NCI-H2196 (cell line): ENCODE measurements at regions not wholly inside any gene's neighbourhood (a gene's known extent, or its start where the extent isn't known, plus 50 kb on each side); places are given as distances from the start of the nearest gene placed in this dataset.
"Not testable (repeated sequence)": the region's sequence is repeated elsewhere in the genome, so short reads cannot be mapped to it uniquely, and the experiment has no call there.

ENCODE experiments used
- DNase-seq: peaks from one replicate; lab custom pipeline; 2025; ENCODE audit not compliant: unreplicated experiment; lab: John Stamatoyannopoulos, UW

GRCh38 chr7:12827219-12827821 lies 139.9 kb downstream of the ARL4A start:
- DNase-seq, result no peak

GRCh38 chr7:12827920-12828319 lies 140.5 kb downstream of the ARL4A start:
- no peak for DNase-seq

DNA sequence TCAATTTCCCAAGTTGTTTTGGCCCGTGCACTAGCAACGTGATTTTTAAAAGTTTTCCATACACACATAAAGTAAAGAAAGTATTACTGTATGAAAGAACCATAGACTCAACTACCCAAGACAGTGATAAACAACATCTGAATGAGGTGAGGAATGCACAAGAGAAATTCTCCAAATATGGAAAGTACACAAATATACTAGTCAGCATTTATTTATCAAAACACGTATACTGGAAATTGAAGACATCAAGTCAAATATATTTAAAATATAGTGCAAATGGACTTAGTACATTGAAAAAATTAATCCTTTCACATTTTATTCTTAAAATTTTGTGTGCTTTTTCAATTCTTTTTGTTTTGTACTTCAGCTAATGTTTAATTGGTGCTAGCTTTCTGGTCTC lies 143.6 kb downstream of the ARL4A start:
- DNase-seq, result no peak

GRCh38 chr7:12833829-12834228 lies 146.4 kb downstream of the ARL4A start:
- no peak for DNase-seq

GRCh38 chr7:12834782-12835181 lies 147.3 kb downstream of the ARL4A start:
- no peak for DNase-seq

DNA sequence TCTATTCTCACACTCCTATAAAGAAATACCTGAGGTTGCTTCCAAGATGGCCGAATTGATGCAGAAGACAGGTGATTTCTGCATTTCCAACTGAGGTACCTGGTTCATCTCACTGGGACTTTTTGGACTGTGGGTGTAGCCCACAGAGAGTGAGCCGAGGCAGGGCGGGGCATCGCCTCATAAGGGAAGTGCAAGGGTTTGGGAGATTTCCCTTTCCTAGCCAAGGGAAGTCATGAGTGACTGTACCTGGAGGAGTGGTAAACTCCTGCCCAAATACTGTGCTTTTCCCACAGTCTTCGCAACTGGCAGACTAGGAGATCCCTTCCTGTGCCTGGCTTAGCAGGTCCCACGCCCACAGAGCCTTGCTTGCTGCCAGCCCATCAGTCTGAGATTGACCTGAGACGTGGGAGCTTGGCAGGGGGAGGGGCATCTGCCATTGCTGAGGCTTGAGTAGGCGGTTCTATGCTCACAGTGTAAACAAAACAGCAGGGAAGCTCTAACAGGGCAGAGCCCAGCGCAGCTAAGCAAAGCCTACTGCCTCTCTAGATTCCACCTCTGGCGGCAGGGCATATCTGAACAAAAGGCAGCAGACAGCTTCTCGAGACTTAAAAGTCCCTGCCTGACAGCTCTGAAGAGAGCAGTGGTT lies 152.2 kb downstream of the ARL4A start:
- no peak for DNase-seq

- not testable (repeated sequence) for DNase-seq
These were observed 157.3 kb downstream of the ARL4A start for GRCh38 chr7:12844732-12845131.

GRCh38 chr7:12847001-12847400 lies 159.6 kb downstream of the ARL4A start:
- no peak for DNase-seq

DNA sequence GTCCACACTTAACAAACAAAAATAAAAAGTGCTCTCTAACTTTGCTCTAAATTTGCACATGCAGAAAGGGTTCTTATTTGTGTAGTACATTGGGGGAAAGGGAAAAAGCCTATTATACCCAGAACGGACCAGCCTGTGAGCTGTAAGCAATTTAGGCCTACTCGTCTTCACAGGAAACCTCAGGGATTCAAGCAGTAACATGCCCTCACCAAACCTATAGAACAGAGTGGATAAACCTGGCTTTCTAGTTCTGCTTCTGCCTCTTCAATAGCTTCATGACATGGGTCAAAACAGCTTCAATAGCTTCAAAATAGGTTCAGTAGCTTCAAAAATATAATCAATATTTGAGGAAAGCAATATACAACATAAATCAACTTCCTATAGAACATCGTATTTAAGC lies 163.7 kb downstream of the ARL4A start:
- DNase-seq, result no peak

DNA sequence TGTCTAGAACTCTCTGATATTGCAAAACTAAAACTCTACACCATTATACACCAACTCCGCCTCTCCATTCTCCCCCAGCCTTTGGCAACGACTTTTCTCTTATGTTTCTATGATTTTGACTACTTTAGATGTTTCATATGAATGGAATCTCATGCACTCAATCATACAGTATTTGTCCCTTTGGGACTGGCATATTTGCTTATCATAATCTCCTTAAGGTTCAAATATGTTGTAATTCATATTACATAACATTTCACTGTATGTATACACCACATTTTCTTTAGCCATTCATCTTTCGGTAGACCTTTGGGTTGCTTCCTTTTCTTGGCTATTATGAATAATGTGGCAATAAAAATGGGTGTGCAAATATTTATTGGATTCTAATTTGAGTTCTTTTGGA lies 164.4 kb downstream of the ARL4A start:
- DNase-seq, result no peak

- no peak for DNase-seq
These were observed 167.6 kb downstream of the ARL4A start for GRCh38 chr7:12855036-12855435.

DNA sequence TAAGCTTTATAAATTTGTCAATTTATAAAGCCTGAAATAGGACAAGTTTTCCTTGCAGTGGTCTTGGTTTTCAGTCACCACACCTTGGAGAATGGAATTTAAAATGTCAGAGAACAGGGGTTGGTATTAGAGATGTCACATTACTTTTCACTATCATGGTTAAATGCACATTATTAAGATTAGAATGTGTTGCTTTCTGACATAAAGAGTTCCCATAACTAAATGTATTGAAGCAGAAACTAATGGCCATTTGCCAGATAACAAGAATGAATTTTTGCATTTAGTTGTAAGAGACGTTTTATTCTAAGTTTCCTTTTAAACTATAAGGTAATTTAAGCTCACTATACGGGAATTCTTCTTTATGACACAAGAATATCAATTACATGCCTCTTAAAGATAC lies 172.3 kb downstream of the ARL4A start:
- DNase-seq, result no peak

GRCh38 chr7:12861070-12861469 lies 173.6 kb downstream of the ARL4A start:
- no peak for DNase-seq

DNA sequence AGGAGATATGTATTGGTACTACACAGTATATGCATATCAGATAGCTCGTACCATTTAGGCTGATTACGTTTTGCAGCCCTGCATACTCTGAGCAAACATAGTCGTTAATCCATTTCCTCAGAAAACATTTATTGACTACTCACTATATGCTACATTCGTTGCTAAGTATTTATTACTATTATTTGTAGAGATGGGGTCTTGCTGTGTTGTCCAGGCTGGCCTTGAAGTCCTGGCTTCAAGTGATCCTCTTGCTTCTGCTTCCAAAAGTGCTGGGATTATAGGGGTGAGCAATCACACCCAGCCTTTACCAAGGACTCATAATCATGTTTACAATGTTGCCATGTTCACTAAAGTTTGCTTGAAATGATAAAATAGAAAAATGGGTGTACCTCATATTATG lies 174.7 kb downstream of the ARL4A start:
- DNase-seq, result no peak

DNA sequence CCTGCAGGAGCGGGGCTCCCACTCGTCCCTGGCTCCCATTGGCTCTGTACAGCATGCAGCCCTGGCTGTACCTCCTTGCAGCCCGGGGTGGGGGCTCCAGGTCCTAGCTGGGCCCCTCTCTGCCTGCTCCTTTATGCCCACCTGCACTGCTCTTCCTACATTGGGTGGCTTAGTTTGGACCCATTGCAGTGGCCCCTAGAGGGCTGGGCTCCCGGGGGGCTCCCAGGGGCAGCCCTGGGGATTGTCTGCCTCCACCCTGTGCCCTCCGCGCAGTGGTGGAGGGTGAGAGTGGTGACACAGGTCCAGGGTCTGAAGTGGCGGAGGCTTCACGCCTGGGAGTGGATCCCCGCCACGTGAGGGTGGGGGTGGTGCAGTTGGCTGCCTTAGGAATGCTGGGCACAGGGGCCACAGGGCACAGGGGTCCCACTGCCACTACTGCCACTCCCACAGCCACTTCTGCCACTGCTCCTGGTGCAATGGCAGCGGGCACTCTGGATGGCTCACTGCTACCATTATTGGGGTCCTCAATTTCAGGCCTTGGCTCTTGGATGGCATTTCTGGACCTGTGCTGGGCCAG lies 177.1 kb downstream of the ARL4A start:
- no peak for DNase-seq

DNA sequence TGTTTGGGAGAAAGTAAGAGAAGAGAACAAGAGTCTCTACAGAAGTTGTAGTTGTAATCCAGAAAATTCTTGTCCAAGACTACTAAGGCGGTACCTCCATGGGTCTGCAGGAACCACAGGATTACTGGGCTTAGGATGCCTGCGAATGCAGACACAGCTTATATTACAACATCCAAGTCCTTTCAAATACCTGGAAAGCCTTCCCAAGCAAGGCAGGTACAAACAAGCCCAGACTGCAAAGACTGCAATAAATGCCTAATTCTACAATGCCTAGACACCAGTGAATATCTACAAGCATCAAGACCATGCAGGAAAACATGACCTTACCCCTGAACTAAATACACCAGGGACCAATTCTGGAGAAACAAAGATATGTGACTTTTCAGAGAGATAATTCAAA lies 178.2 kb downstream of the ARL4A start:
- no peak for DNase-seq

DNA sequence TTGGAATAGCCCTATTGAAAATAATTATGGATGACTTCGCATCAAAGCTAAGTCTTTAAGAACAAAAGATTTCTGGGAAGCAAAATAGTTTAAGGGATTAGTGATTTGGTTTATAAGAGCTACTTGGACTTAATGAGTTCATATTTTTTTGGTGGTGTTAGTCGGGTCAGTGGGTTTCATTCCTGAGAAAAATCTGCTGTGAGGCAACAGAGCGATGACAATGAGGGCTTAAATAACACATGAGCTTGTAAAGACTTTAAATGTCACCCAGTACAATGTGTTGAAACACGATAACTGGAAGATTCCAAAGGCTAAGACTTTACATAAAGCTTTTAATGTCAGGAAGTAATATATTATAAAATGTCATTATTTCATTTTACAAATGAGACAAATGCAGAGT lies 178.8 kb downstream of the ARL4A start:
- DNase-seq, result no peak

DNA sequence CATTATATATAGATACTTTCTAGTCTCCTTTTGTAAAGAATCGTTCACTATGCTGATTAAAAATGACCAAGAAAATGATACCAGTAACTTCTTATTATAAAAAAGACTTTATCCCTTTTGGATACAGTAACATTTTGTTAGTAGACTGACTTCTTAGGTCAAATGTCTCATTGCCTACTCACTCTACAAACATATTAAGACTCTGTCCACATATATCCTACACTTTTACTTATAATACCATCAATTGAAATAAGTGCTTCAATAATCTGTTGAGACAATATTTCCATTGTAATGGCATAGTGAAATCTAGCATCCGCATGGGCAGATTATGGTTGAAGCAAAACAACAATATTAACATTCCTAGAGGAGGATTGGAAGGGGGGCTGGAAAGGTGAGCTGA lies 180.6 kb downstream of the ARL4A start:
- no peak for DNase-seq

DNA sequence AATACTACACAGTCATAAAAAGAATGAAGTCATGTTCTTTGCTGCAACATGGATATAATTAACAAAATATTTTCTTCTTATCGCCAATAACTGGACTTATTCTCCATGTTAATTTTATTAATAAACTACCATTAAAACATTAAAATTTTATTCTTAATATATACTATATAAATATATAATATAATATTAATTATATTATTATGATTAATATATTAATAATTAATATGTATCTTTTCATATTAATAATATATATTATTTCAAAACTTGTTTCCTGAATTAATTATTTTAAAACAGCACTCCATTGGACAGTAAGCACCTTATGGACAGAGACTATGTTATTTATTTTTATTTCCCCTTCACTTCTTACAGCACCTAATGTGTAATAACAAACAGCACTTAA lies 182.8 kb downstream of the ARL4A start:
- DNase-seq, result no peak

DNA sequence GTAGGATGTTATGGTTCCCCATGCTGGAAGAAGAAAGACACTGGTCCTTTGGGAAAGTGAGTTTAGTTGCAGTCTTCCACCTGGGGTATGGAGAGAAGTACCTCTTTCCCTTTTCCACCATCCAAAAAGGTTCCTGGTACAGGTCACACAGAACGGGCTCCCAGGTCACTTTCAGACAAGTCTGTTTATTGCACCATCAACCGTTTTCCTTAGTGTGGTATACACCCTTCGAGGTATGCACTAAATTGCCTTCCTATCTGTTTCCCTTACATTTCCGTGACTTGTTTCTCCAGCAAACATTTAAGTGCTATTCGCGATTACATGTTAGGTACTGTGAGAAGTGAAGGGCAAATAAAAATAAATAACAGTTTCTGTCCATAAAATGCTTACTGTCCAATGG lies 185.1 kb downstream of the ARL4A start:
- no peak for DNase-seq

DNA sequence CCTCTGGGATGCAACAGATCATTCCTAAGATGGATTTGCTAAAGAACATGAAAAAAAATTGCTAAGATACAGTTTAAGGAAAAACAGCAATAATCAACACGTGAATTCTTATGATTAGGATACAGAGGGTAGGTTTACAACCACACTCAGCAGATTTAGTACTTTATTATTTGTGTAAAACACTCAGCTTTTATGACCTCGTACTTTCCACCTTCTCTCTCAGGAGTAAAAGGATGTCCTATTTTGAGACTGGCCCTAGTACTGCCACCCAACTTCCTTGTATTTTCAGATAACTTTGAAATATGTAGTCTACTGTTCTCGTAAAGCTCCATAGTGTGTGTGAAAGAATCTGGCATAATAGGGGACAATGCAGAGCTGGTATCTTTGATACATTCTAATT lies 186.1 kb downstream of the ARL4A start:
- DNase-seq, result no peak

GRCh38 chr7:12879139-12879538 lies 191.7 kb downstream of the ARL4A start:
- no peak for DNase-seq

- DNase-seq, result no peak
These were observed 194.3 kb downstream of the ARL4A start for GRCh38 chr7:12881712-12882111.
